Germinal center (tissue), 1 donor: ENCODE measurements at regions not wholly inside any gene's neighbourhood (a gene's known extent, or its start where the extent isn't known, plus 50 kb on each side); places are given as distances from the start of the nearest gene placed in this dataset.

Experiments
- DNase-seq: peaks from one replicate; pipeline ENCODE4 v3.0.0; 2012; ENCODE audit warnings: mixed read lengths, low spot score

GRCh38 chr9:13896922-13897835 lies 416.8 kb downstream of the NFIB start:
- no peak for DNase-seq

GRCh38 chr9:13896047-13896446 lies 417.9 kb downstream of the NFIB start:
- DNase-seq: no peak

GRCh38 chr9:13885258-13885657 lies 428.7 kb downstream of the NFIB start:
- no peak for DNase-seq

- DNase-seq: no peak
Measured at GRCh38 chr9:13879981-13880380, 434.0 kb downstream of the NFIB start.

GRCh38 chr9:13879011-13879410 lies 434.9 kb downstream of the NFIB start:
- DNase-seq: no peak

GRCh38 chr9:13878241-13878711 lies 435.7 kb downstream of the NFIB start:
- no peak for DNase-seq

- no peak for DNase-seq
Measured at GRCh38 chr9:13876741-13877140, 437.2 kb downstream of the NFIB start.

- DNase-seq: no peak
Measured at GRCh38 chr9:13873203-13873602, 440.7 kb downstream of the NFIB start.

- no peak for DNase-seq
Measured at GRCh38 chr9:13868336-13868735, 445.6 kb downstream of the NFIB start.

GRCh38 chr9:13865869-13866268 lies 448.1 kb downstream of the NFIB start:
- no peak for DNase-seq

- no peak for DNase-seq
Measured at GRCh38 chr9:13863112-13863511, 450.8 kb downstream of the NFIB start.

GRCh38 chr9:13862654-13863053 lies 451.3 kb downstream of the NFIB start:
- no peak for DNase-seq

GRCh38 chr9:13860946-13861640 lies 452.8 kb downstream of the NFIB start:
- no peak for DNase-seq

- no peak for DNase-seq
Measured at GRCh38 chr9:13860019-13860418, 453.9 kb downstream of the NFIB start.

- no peak for DNase-seq
Measured at GRCh38 chr9:13857521-13857920, 456.4 kb downstream of the NFIB start.

GRCh38 chr9:13847270-13847669 lies 466.7 kb downstream of the NFIB start:
- no peak for DNase-seq

GRCh38 chr9:13845460-13845859 lies 468.5 kb downstream of the NFIB start:
- DNase-seq: no peak

- no peak for DNase-seq
Measured at GRCh38 chr9:13841746-13842462, 472.0 kb downstream of the NFIB start.

- DNase-seq: no peak
Measured at GRCh38 chr9:13832446-13832845, 481.5 kb downstream of the NFIB start.

- no peak for DNase-seq
Measured at GRCh38 chr9:13823026-13823425, 490.9 kb downstream of the NFIB start.

GRCh38 chr9:13817754-13818278 lies 496.1 kb downstream of the NFIB start:
- DNase-seq: no peak

- DNase-seq: no peak
Measured at GRCh38 chr9:13816837-13817236, 497.1 kb downstream of the NFIB start.
